GM23248 (cell line): ENCODE measurements at regions not wholly inside any gene's neighbourhood (a gene's known extent, or its start where the extent isn't known, plus 50 kb on each side); places are given as distances from the start of the nearest gene placed in this dataset.
"Not testable (repeated sequence)": the region's sequence is repeated elsewhere in the genome, so short reads cannot be mapped to it uniquely, and the experiment has no call there.

ENCODE experiments used
- DNase-seq: peaks from one replicate; pipeline ENCODE4 v3.0.0-alpha.2; 2015
- H2AFZ ChIP-seq: fragments of 200-600 bp; sonication (generic); 2 replicates; pipeline ENCODE4 v1.6.1; 2016; ENCODE audit warnings: antibody characterized with exemption
- H3F3A ChIP-seq: fragments of 200-600 bp; sonication (generic); 2 replicates; pipeline ENCODE4 v1.6.1; 2016; ENCODE audit warnings: mild to moderate bottlenecking, antibody characterized with exemption, mixed run types; ENCODE audit not compliant: insufficient read depth
- H3K27ac ChIP-seq: fragments of 200-600 bp; sonication (generic); 2 replicates; pipeline ENCODE4 v1.5.1; 2016; ENCODE audit warnings: mild to moderate bottlenecking
- H3K27me3 ChIP-seq: fragments of 200-600 bp; sonication (generic); replicated peaks from 2 replicates; pipeline ENCODE4 v1.6.1; 2016; ENCODE audit warnings: mild to moderate bottlenecking; ENCODE audit not compliant: insufficient read depth
- H3K36me3 ChIP-seq: fragments of 200-600 bp; sonication (generic); 2 replicates; pipeline ENCODE4 v1.6.1; 2016; ENCODE audit warnings: low read depth, mild to moderate bottlenecking
- H3K4me1 ChIP-seq: fragments of 200-600 bp; sonication (generic); 2 replicates; pipeline ENCODE4 v1.6.1; 2016; ENCODE audit warnings: mild to moderate bottlenecking; ENCODE audit not compliant: insufficient read depth
- H3K4me2 ChIP-seq: fragments of 200-600 bp; sonication (generic); one replicate; pipeline ENCODE4 v1.6.1; 2016; ENCODE audit warnings: mild to moderate bottlenecking; ENCODE audit not compliant: unreplicated experiment
- H3K4me3 ChIP-seq: fragments of 200-600 bp; sonication (generic); 2 replicates; pipeline ENCODE4 v1.5.1; 2016; ENCODE audit warnings: mild to moderate bottlenecking
- H3K79me2 ChIP-seq: fragments of 200-600 bp; sonication (generic); 2 replicates; pipeline ENCODE4 v1.6.1; 2016; ENCODE audit warnings: mild to moderate bottlenecking; ENCODE audit not compliant: insufficient read depth
- H3K9ac ChIP-seq: fragments of 200-600 bp; sonication (generic); 2 replicates; pipeline ENCODE4 v1.6.1; 2016; ENCODE audit warnings: mild to moderate bottlenecking
- H3K9me2 ChIP-seq: fragments of 200-600 bp; sonication (generic); 2 replicates; pipeline ENCODE4 v1.6.1; 2016; ENCODE audit warnings: mixed run types, mild to moderate bottlenecking, moderate library complexity; ENCODE audit not compliant: insufficient read depth
- H3K9me3 ChIP-seq: fragments of 200-600 bp; sonication (generic); one replicate; pipeline ENCODE4 v1.6.1; 2017; ENCODE audit warnings: low read depth
- H4K20me1 ChIP-seq: fragments of 200-600 bp; sonication (generic); 2 replicates; pipeline ENCODE4 v1.6.0; 2016; ENCODE audit not compliant: insufficient read depth
- EZH2 ChIP-seq: fragments of 200-600 bp; sonication (generic); IDR thresholded peaks from 2 replicates; pipeline ENCODE4 v1.6.1; 2018; ENCODE audit warnings: antibody characterized with exemption, mild to moderate bottlenecking; ENCODE audit not compliant: insufficient read depth, poor library complexity, severe bottlenecking
- EZH2phosphoT487 ChIP-seq: fragments of 200-600 bp; sonication (generic); IDR thresholded peaks from 2 replicates; pipeline ENCODE4 v1.6.1; 2018; ENCODE audit warnings: antibody characterized with exemption, moderate library complexity, mild to moderate bottlenecking, low read depth; ENCODE audit not compliant: insufficient read depth
- WGBS, 2 experiments: methylation state at CpG; one replicate each; pipeline ENCODE4 v1.1.6; 2015 to 2017; ENCODE audit warnings: low lambda C conversion rate in 2 of 2, low coverage in 1 of 2; ENCODE audit errors: missing lambda C conversion rate in 2 of 2; 5-methylcytosine and 5-hydroxymethylcytosine counted together
- in situ Hi-C: fragments of 300-500 bp; cut with MboI; formaldehyde crosslinking; loops from 2 replicates; pipeline ENCODE4 v1.15.0; 2020

DNA sequence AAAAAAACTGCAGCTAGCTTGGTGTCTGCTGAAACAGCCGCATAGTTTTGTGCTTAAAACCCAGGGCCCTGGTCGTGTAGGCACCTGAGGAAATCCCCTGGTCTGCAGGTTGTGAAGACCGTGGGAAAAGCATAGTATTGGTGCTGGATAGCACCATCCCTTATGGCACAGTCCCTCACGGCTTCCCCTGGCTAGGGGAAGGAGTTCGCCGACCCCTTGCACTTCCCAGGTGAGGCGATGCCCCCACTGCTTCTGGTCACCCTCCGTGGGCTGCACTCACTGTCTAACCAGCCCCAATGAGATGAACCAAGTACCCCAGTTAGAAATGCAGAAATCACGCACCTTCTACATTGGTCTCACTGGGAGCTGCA is 1105.1 kb downstream of the STPG2 start:
- Histone ChIP-seq H3K36me3 (no peaks in the 10 kb centered on the region), H3K9me2 (no peaks in the 10 kb centered on the region), H3K9ac (no peak overlapping the region), H3K27ac (no peak overlapping the region), H2AFZ (no peak overlapping the region), H3K9me3 (no peaks in the 10 kb centered on the region), H3K4me2 (no peak overlapping the region), H3K27me3 (no peaks in the 10 kb centered on the region), H4K20me1 (no peaks in the 10 kb centered on the region), H3F3A (no peaks in the 10 kb centered on the region), H3K4me1 (no peaks in the 10 kb centered on the region), H3K79me2 (no peaks in the 10 kb centered on the region), H3K4me3 (no peak overlapping the region)
- WGBS, 2 experiments, result 30 to 34% methylated on average over 9 of the region's 9 CpGs
- in situ Hi-C loops, result no loop called here
- TF ChIP-seq EZH2 (no peak), EZH2phosphoT487 (no peak)
- no peak for DNase-seq

DNA sequence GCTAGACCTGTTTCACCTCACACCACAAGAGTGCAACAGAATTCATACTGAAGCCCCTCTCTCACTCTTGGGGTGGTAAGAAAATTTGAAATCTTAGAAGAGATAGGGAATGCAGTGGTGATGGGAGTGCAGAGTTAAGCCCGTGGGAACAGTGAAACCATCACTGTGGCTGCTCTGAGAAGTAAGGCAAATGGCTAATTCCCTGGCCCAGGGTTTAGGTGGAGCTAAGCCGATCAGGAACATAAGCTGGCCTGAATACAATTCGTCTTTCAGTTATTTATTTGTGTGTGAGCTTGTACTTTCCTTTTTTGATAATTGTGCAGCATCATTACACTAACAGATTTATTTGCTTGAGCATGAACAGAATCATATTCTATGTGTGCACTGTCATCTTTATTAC is 1070.6 kb downstream of the STPG2 start:
- no peaks in the 10 kb centered on the region for H3K79me2 ChIP-seq
- DNase-seq, result no peak
- H3K4me2 ChIP-seq, result no peak overlapping the region
- TF ChIP-seq EZH2phosphoT487, result no peak
- no peak for TF ChIP-seq EZH2
- H3F3A ChIP-seq, result no peaks in the 10 kb centered on the region
- no peaks in the 10 kb centered on the region for H3K9me3 ChIP-seq
- H3K4me3 ChIP-seq, result no peak overlapping the region
- H3K4me1 ChIP-seq, result no peaks in the 10 kb centered on the region
- in situ Hi-C loops, result no loop called here
- H2AFZ ChIP-seq, result no peak overlapping the region
- no peaks in the 10 kb centered on the region for H4K20me1 ChIP-seq
- no peaks in the 10 kb centered on the region for H3K36me3 ChIP-seq
- H3K27me3 ChIP-seq, result no peaks in the 10 kb centered on the region
- 7 to 8% methylated on average over 3 of the region's 3 CpGs for WGBS, 2 experiments
- H3K9me2 ChIP-seq, result no peaks in the 10 kb centered on the region
- H3K27ac ChIP-seq, result no peak overlapping the region
- no peak overlapping the region for H3K9ac ChIP-seq

- no peaks in the 10 kb centered on the region for H3K9me3 ChIP-seq
- no peak for DNase-seq
- no peaks in the 10 kb centered on the region for H3F3A ChIP-seq
- no peaks in the 10 kb centered on the region for H3K9me2 ChIP-seq
- no peak overlapping the region for H3K4me2 ChIP-seq
- in situ Hi-C loops, result no loop called here
- H3K4me1 ChIP-seq, result no peaks in the 10 kb centered on the region
- no peak overlapping the region for H3K27ac ChIP-seq
- no peaks in the 10 kb centered on the region for H3K36me3 ChIP-seq
- no peaks in the 10 kb centered on the region for H3K27me3 ChIP-seq
- TF ChIP-seq EZH2 (no peak), EZH2phosphoT487 (no peak)
- no peak overlapping the region for H3K9ac ChIP-seq
- no peaks in the 10 kb centered on the region for H4K20me1 ChIP-seq
- no peak overlapping the region for H2AFZ ChIP-seq
- no peaks in the 10 kb centered on the region for H3K79me2 ChIP-seq
- H3K4me3 ChIP-seq, result no peak overlapping the region
- 9 to 19% methylated on average over 3 of the region's 3 CpGs for WGBS, 2 experiments
Measured at GRCh38 chr4:97073194-97073593, 1070.1 kb downstream of the STPG2 start.

- in situ Hi-C loops, result no loop called here
- WGBS, 2 experiments, result 24 to 62% methylated on average over 2 of the region's 2 CpGs
Measured at GRCh38 chr4:97074531-97074930, 1068.7 kb downstream of the STPG2 start.

DNA sequence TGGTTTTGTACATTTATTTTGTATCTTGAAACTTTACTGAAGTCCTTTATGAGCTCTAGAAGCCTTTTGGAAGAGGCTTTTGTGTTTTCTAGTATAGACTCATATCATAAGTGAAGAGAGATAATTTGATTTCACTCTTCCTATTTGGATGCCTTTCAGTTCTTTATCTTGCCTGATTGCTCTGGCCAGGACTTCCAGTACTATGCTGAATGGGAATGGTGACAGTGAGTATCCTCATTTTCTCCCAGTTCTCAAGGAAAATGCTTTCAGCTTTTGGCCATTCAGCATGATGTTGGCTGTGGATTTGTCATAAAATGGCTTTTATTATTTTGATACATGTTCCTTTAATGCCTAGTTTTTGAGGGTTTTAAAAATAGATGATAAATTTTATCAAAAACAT is 1061.3 kb downstream of the STPG2 start:
- Histone ChIP-seq H3K4me2 (no peak overlapping the region), H4K20me1 (no peaks in the 10 kb centered on the region), H3K27me3 (no peaks in the 10 kb centered on the region), H2AFZ (no peak overlapping the region), H3K9ac (no peak overlapping the region), H3K4me1 (no peaks in the 10 kb centered on the region), H3K9me2 (no peaks in the 10 kb centered on the region), H3K9me3 (no peaks in the 10 kb centered on the region), H3K79me2 (no peaks in the 10 kb centered on the region), H3K27ac (no peak overlapping the region), H3F3A (no peaks in the 10 kb centered on the region), H3K36me3 (no peaks in the 10 kb centered on the region), H3K4me3 (no peak overlapping the region)
- TF ChIP-seq EZH2, result no peak
- in situ Hi-C loops, result no loop called here
- DNase-seq, result no peak

More at GRCh38 chr4:97074531-97074930, 1068.7 kb downstream of the STPG2 start:
- Histone ChIP-seq H3F3A (no peaks in the 10 kb centered on the region), H3K27ac (no peak overlapping the region), H3K4me2 (no peak overlapping the region), H4K20me1 (no peaks in the 10 kb centered on the region), H3K79me2 (no peaks in the 10 kb centered on the region), H3K9ac (no peak overlapping the region), H3K4me1 (no peaks in the 10 kb centered on the region), H3K9me3 (no peaks in the 10 kb centered on the region), H3K9me2 (no peaks in the 10 kb centered on the region), H3K36me3 (no peaks in the 10 kb centered on the region), H2AFZ (no peak overlapping the region), H3K27me3 (no peaks in the 10 kb centered on the region), H3K4me3 (no peak overlapping the region)
- DNase-seq, result no peak
- no peak for TF ChIP-seq EZH2phosphoT487
- TF ChIP-seq EZH2, result no peak

- WGBS, 2 experiments, result 24 to 28% methylated on average over 6 of the region's 6 CpGs
Measured at GRCh38 chr4:97097036-97097435, 1046.2 kb downstream of the STPG2 start.

GRCh38 chr4:97101171-97101570 is 1042.1 kb downstream of the STPG2 start:
- H3K9me3 ChIP-seq, in situ Hi-C loops, H4K20me1 ChIP-seq, H3K9ac ChIP-seq, H3K27me3 ChIP-seq, H3K9me2 ChIP-seq, DNase-seq, H3K79me2 ChIP-seq, H3K36me3 ChIP-seq, H3K4me2 ChIP-seq, H3F3A ChIP-seq, H3K4me3 ChIP-seq, H3K27ac ChIP-seq, H3K4me1 ChIP-seq, H2AFZ ChIP-seq: not testable (repeated sequence)
- 10 to 14% methylated on average over 7 of the region's 7 CpGs for WGBS, 2 experiments

More at GRCh38 chr4:97097036-97097435, 1046.2 kb downstream of the STPG2 start:
- H3K4me3 ChIP-seq, H3K9me3 ChIP-seq, in situ Hi-C loops, H3K9me2 ChIP-seq, H3K4me1 ChIP-seq, H3K36me3 ChIP-seq, H3K9ac ChIP-seq, H4K20me1 ChIP-seq, DNase-seq, H3K27me3 ChIP-seq, H3K27ac ChIP-seq, H3F3A ChIP-seq, H3K79me2 ChIP-seq, H2AFZ ChIP-seq, H3K4me2 ChIP-seq: not testable (repeated sequence)
